NCI-H1930 (cell line): ENCODE measurements at regions not wholly inside any gene's neighbourhood (a gene's known extent, or its start where the extent isn't known, plus 50 kb on each side); places are given as distances from the start of the nearest gene placed in this dataset.
"Not testable (repeated sequence)": the region's sequence is repeated elsewhere in the genome, so short reads cannot be mapped to it uniquely, and the experiment has no call there.

Experiments
- DNase-seq, 2 experiments: peaks; one replicate each; lab custom pipeline; 2025; lab: John Stamatoyannopoulos, UW

GRCh38 chr18:57953883-57954282 is 90.1 kb upstream of the NEDD4L start:
- no peak for DNase-seq

- DNase-seq, result no peak
Observed at GRCh38 chr18:57951999-57952774, 91.8 kb upstream of the NEDD4L start.

- DNase-seq, result no peak
Observed at GRCh38 chr18:57951117-57951796, 92.8 kb upstream of the NEDD4L start.

GRCh38 chr18:57950542-57950941 is 93.5 kb upstream of the NEDD4L start:
- no peak for DNase-seq

- not testable (repeated sequence) for DNase-seq
Observed at GRCh38 chr18:57949335-57949734, 94.7 kb upstream of the NEDD4L start.

GRCh38 chr18:57947117-57947516 is 96.9 kb upstream of the NEDD4L start:
- no peak for DNase-seq

- no peak for DNase-seq
Observed at GRCh38 chr18:57943723-57944122, 100.3 kb upstream of the NEDD4L start.

GRCh38 chr18:57942493-57942892 is 101.5 kb upstream of the NEDD4L start:
- DNase-seq, result no peak

- DNase-seq, result no peak
Observed at GRCh38 chr18:57941841-57942489, 102.1 kb upstream of the NEDD4L start.

GRCh38 chr18:57940166-57940660 is 103.8 kb upstream of the NEDD4L start:
- DNase-seq, result no peak

GRCh38 chr18:57934375-57934774 is 109.7 kb upstream of the NEDD4L start:
- not testable (repeated sequence) for DNase-seq

GRCh38 chr18:57931038-57931437 is 113.0 kb upstream of the NEDD4L start:
- DNase-seq, result no peak

GRCh38 chr18:57930476-57930875 is 113.5 kb upstream of the NEDD4L start:
- DNase-seq, result no peak

GRCh38 chr18:57929922-57930321 is 114.1 kb upstream of the NEDD4L start:
- no peak for DNase-seq

GRCh38 chr18:57928466-57928865 is 115.6 kb upstream of the NEDD4L start:
- no peak for DNase-seq

- DNase-seq, result no peak
Observed at GRCh38 chr18:57927511-57927910, 116.5 kb upstream of the NEDD4L start.

GRCh38 chr18:57925706-57926105 is 118.3 kb upstream of the NEDD4L start:
- no peak for DNase-seq

GRCh38 chr18:57923611-57924010 is 120.4 kb upstream of the NEDD4L start:
- DNase-seq, result no peak

- DNase-seq, result no peak
Observed at GRCh38 chr18:57922885-57923284, 119.8 kb upstream of the ATP8B1 start.

GRCh38 chr18:57921708-57922107 is 118.6 kb upstream of the ATP8B1 start:
- no peak for DNase-seq

GRCh38 chr18:57920036-57920435 is 116.9 kb upstream of the ATP8B1 start:
- DNase-seq, result no peak

- DNase-seq, result no peak
Observed at GRCh38 chr18:57918601-57919000, 115.5 kb upstream of the ATP8B1 start.

- no peak for DNase-seq
Observed at GRCh38 chr18:57916684-57917083, 113.6 kb upstream of the ATP8B1 start.
